GM06990 (cell line): ENCODE measurements at regions not wholly inside any gene's neighbourhood (a gene's known extent, or its start where the extent isn't known, plus 50 kb on each side); places are given as distances from the start of the nearest gene placed in this dataset.

Source experiments
- DNase-seq: peaks from one replicate; pipeline ENCODE4 v3.0.0-alpha.2; 2011; ENCODE audit not compliant: insufficient read length; ENCODE audit errors: extremely low read depth
- H3K27me3 ChIP-seq: replicated peaks from 2 replicates; pipeline ENCODE4 v1.6.0; 2011; ENCODE audit warnings: low read length; ENCODE audit not compliant: control insufficient read depth, insufficient read depth
- H3K36me3 ChIP-seq: 2 replicates; pipeline ENCODE4 v1.5.1; 2011; ENCODE audit warnings: low read length; ENCODE audit not compliant: control insufficient read depth, insufficient read depth
- H3K4me3 ChIP-seq: replicated peaks from 2 replicates; pipeline ENCODE4 v1.5.1; 2011; ENCODE audit warnings: low read depth, mild to moderate bottlenecking, control low read depth, low read length
- CTCF ChIP-seq: IDR thresholded peaks from 2 replicates; pipeline ENCODE4 v1.5.1; 2011; ENCODE audit warnings: low read length, control low read depth, mild to moderate bottlenecking, inconsistent platforms; ENCODE audit not compliant: insufficient read depth, poor library complexity, severe bottlenecking

DNA sequence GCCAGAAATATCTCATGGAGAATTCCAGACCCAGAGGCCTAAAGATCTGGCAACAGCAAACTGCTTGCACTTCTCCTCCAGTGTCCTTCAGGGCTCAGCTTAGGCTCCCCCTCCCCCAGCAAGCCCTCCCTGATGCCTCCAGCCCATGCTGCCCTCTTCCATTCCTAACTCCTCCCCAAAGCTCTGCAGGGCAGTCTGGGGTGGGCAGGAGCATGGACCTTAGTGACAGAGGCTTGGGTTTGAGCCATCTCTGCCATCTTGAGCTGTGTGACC lies 436.8 kb downstream of the PTPRU start:
- DNase-seq = no peak
- H3K27me3 ChIP-seq = no peaks in the 10 kb centered on the region
- no peaks in the 10 kb centered on the region for H3K36me3 ChIP-seq
- no peak overlapping the region for H3K4me3 ChIP-seq
- no peak for TF ChIP-seq CTCF

DNA sequence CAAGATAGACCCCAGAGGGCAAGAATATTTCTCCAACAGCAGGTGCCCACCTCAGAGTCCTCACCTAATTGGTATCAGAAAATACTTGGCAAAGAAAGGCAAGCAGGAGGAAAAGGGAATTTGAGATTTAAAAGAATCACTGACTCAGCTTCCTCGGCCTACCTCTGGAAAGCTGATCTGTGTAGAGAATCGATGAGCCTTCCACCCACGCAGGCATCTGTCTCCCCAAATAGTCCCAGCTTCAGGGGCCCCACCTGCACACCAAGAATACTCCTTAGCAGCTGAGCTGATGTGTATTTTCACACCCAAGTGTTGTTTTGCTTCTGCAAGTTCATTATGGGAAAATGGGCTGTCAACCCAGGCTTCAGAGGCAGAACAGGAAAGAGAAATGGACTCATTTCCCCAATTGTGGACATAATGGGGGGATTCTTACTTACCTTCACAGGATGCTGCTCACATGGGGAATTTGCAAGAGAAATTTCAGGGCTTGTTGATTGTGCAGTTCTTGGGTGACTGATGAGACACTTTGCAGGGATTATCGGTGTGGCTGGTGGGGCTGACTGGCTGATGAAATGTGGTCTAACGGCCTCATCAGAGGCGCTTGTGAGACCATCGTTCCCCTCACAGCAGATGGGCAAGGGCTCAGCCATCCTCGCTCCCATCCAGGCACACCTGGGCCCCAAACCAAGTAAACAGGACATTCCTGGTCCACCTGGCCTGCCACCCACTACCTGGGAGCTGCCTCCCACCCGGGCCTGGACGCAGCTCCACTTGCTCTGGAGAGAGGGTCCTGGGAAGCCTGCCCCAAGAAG lies 436.3 kb downstream of the PTPRU start:
- no peak for TF ChIP-seq CTCF
- no peak for DNase-seq
- no peak overlapping the region for H3K4me3 ChIP-seq
- H3K36me3 ChIP-seq = no peaks in the 10 kb centered on the region
- H3K27me3 ChIP-seq = no peaks in the 10 kb centered on the region

DNA sequence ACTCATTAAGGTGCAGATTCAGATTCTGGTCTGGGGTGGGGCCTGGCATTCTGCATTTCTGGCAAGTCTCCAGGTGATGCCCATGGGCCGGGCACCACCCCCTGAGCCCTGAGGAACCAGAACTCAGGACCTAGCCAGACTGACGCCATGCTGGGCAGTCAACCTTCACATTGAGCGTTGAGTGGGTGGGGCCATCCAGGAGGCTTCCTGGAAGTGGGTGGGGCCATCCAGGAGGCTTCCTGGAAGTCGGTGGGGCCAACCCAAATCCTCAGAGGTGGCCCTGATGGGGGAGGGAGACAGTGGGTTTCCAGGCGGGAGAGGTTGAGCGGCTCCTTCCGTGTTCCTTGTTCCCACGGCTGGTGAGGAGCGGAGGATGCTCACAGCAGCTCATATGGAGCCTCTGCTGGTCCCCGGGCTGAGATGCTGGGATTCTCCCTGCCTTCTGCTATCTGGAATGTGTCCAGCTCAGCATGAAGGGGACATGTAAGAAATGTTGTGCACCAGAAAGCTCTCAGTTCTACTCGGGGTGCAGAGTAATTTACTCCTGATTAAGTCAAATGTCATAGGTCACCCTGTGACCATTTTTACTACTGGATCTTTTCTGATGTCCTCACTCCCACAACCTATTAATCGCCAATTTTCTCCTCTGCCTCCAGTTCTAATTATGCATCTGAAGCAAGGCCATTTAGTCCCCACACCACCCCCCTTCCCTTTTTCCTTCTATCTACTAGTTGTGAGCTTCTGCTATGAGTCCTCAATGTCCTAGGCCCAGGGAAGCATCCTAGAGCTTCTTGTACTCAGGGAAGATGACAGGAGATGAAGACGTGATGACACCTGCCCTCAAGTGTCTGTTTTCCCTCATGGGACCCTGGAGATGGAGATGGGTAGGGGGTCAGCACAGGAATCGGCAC lies 435.4 kb downstream of the PTPRU start:
- Histone ChIP-seq H3K27me3 (no peaks in the 10 kb centered on the region), H3K4me3 (no peak overlapping the region), H3K36me3 (no peaks in the 10 kb centered on the region)
- DNase-seq = no peak
- TF ChIP-seq CTCF = no peak

DNA sequence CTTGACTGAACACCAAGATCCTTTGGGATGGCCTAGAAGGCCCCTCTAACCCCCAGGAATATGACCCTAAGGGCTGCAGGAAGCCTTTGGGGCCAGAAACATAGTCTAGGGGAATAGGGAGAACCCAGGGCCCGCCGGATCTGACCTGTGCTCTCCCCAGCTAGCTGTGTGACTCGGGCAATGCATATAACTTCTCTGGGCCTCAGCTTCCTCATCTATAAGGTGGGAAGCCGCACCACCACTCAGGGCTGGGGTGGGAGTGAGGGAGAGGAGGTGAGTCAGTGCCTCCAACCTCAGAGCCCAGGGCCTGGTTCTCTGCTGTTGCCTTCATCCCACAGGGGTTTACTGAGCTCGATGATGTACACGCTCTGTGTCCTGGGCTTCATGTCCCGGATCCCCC lies 434.4 kb downstream of the PTPRU start:
- Histone ChIP-seq H3K27me3 (no peaks in the 10 kb centered on the region), H3K4me3 (no peak overlapping the region), H3K36me3 (no peaks in the 10 kb centered on the region)
- TF ChIP-seq CTCF = no peak
- DNase-seq = no peak

GRCh38 chr1:29669912-29670311 lies 433.6 kb downstream of the PTPRU start:
- no peak for TF ChIP-seq CTCF

More at GRCh38 chr1:29669912-29670311, 433.6 kb downstream of the PTPRU start:
- Histone ChIP-seq H3K4me3 (no peak overlapping the region), H3K27me3 (no peaks in the 10 kb centered on the region), H3K36me3 (no peaks in the 10 kb centered on the region)
- DNase-seq = no peak
